Activated CD4-positive, CD25-positive, alpha-beta regulatory T cell (primary cell): ENCODE measurements at regions not wholly inside any gene's neighbourhood (a gene's known extent, or its start where the extent isn't known, plus 50 kb on each side); places are given as distances from the start of the nearest gene placed in this dataset.
"Not testable (repeated sequence)": the region's sequence is repeated elsewhere in the genome, so short reads cannot be mapped to it uniquely, and the experiment has no call there.

Experiments used
- DNase-seq, 4 experiments: peaks; one replicate each; lab custom pipeline; 2025; lab: John Stamatoyannopoulos, UW

GRCh38 chr9:38185647-38186403, 116.8 kb upstream of the SHB start:
- no peak for DNase-seq

GRCh38 chr9:38183994-38184568, 115.1 kb upstream of the SHB start:
- DNase-seq, result no peak

- no peak for DNase-seq
These were observed 113.3 kb upstream of the SHB start for GRCh38 chr9:38182321-38182720.

- DNase-seq, result no peak
These were observed 112.8 kb upstream of the SHB start for GRCh38 chr9:38181866-38182265.

GRCh38 chr9:38181232-38181631, 112.2 kb upstream of the SHB start:
- DNase-seq, result no peak

GRCh38 chr9:38180656-38181055, 111.6 kb upstream of the SHB start:
- no peak for DNase-seq

- no peak for DNase-seq
These were observed 110.9 kb upstream of the SHB start for GRCh38 chr9:38179965-38180364.

- DNase-seq, result no peak
These were observed 109.2 kb upstream of the SHB start for GRCh38 chr9:38178237-38178636.

GRCh38 chr9:38177680-38178079, 108.7 kb upstream of the SHB start:
- no peak for DNase-seq

- no peak for DNase-seq
These were observed 107.2 kb upstream of the SHB start for GRCh38 chr9:38176251-38176650.

- DNase-seq, result no peak
These were observed 106.4 kb upstream of the SHB start for GRCh38 chr9:38175423-38175822.

GRCh38 chr9:38172586-38172985, 103.6 kb upstream of the SHB start:
- DNase-seq, result no peak

GRCh38 chr9:38171926-38172325, 102.9 kb upstream of the SHB start:
- no peak for DNase-seq

GRCh38 chr9:38171538-38171884, 102.5 kb upstream of the SHB start:
- no peak for DNase-seq

- not testable (repeated sequence) for DNase-seq
These were observed 101.9 kb upstream of the SHB start for GRCh38 chr9:38170763-38171537.

- not testable (repeated sequence) for DNase-seq
These were observed 101.1 kb upstream of the SHB start for GRCh38 chr9:38170155-38170554.

- no peak for DNase-seq
These were observed 97.5 kb upstream of the SHB start for GRCh38 chr9:38166501-38166900.

- DNase-seq, result no peak
These were observed 95.7 kb upstream of the SHB start for GRCh38 chr9:38164659-38165221.

- DNase-seq, result no peak
These were observed 94.5 kb upstream of the SHB start for GRCh38 chr9:38163518-38163917.

- DNase-seq, result no peak
These were observed 93.5 kb upstream of the SHB start for GRCh38 chr9:38162332-38163211.

GRCh38 chr9:38160613-38161215, 91.7 kb upstream of the SHB start:
- DNase-seq, result peak; percentile 8 to 47 (median 20)
